Activated CD4-positive, alpha-beta T cell treated with anti-CD3 and anti-CD28 coated beads, Interleukin-2, Interleukin-4, amounts not matched to agents 100 ng/mL and 50 ng/mL, durations not matched to agents 16 hours and 8 hours (primary cell): ENCODE measurements at regions not wholly inside any gene's neighbourhood (a gene's known extent, or its start where the extent isn't known, plus 50 kb on each side); places are given as distances from the start of the nearest gene placed in this dataset.

Experiments
- DNase-seq: peaks from one replicate; pipeline ENCODE4 v3.0.0-alpha.2; 2020; ENCODE audit warnings: low spot score

- no peak for DNase-seq
Measured at GRCh38 chr7:89926194-89926593, 228.1 kb upstream of the STEAP1 start.

- no peak for DNase-seq
Measured at GRCh38 chr7:89926701-89927100, 227.6 kb upstream of the STEAP1 start.

- DNase-seq = no peak
Measured at GRCh38 chr7:89927762-89928161, 226.5 kb upstream of the STEAP1 start.

GRCh38 chr7:89928451-89928850, 225.8 kb upstream of the STEAP1 start:
- DNase-seq = no peak

- DNase-seq = no peak
Measured at GRCh38 chr7:89934101-89934500, 220.2 kb upstream of the STEAP1 start.

- DNase-seq = no peak
Measured at GRCh38 chr7:89943525-89944050, 210.7 kb upstream of the STEAP1 start.

- no peak for DNase-seq
Measured at GRCh38 chr7:89958525-89959068, 195.7 kb upstream of the STEAP1 start.

GRCh38 chr7:89966067-89966664, 188.1 kb upstream of the STEAP1 start:
- DNase-seq = no peak

GRCh38 chr7:89975577-89975976, 178.7 kb upstream of the STEAP1 start:
- DNase-seq = no peak

- no peak for DNase-seq
Measured at GRCh38 chr7:89987665-89988064, 166.6 kb upstream of the STEAP1 start.

GRCh38 chr7:89988074-89988473, 166.2 kb upstream of the STEAP1 start:
- no peak for DNase-seq

GRCh38 chr7:89989454-89989853, 164.8 kb upstream of the STEAP1 start:
- no peak for DNase-seq

GRCh38 chr7:89994483-89994882, 159.8 kb upstream of the STEAP1 start:
- no peak for DNase-seq

GRCh38 chr7:89998554-89998953, 155.7 kb upstream of the STEAP1 start:
- no peak for DNase-seq

- DNase-seq = no peak
Measured at GRCh38 chr7:90005836-90006235, 148.4 kb upstream of the STEAP1 start.

GRCh38 chr7:90007001-90007654, 147.1 kb upstream of the STEAP1 start:
- no peak for DNase-seq

GRCh38 chr7:90007831-90008230, 146.4 kb upstream of the STEAP1 start:
- DNase-seq = no peak

- DNase-seq = no peak
Measured at GRCh38 chr7:90022213-90022612, 132.1 kb upstream of the STEAP1 start.

GRCh38 chr7:90025771-90026170, 128.5 kb upstream of the STEAP1 start:
- DNase-seq = no peak

GRCh38 chr7:90033850-90034249, 120.4 kb upstream of the STEAP1 start:
- DNase-seq = no peak

- no peak for DNase-seq
Measured at GRCh38 chr7:90053094-90053493, 101.2 kb upstream of the STEAP1 start.

- DNase-seq = no peak
Measured at GRCh38 chr7:90061077-90061476, 93.2 kb upstream of the STEAP1 start.

GRCh38 chr7:90064370-90064769, 89.9 kb upstream of the STEAP1 start:
- DNase-seq = no peak

- no peak for DNase-seq
Measured at GRCh38 chr7:90067171-90067570, 87.1 kb upstream of the STEAP1 start.
